ENCODE measurements at regions not wholly inside any gene's neighbourhood (a gene's known extent, or its start where the extent isn't known, plus 50 kb on each side); places are given as distances from the start of the nearest gene placed in this dataset.

GRCh38 chr14:62103464-62103863, 341.2 kb downstream of the SNAPC1 start:
- TF ChIP-seq CTCF (IDR thresholded peaks at IDR 0.05; ENCODE audit: insufficient read depth, low read length, poor library complexity, severe bottlenecking) (no peak), EZH2phosphoT487 (conservative IDR thresholded peaks at IDR 0.05; ENCODE audit: low read length) (no peak)

Measured in SU-DHL-6 (cell line).